Naive thymus-derived CD4-positive, alpha-beta T cell (primary cell): ENCODE measurements at regions not wholly inside any gene's neighbourhood (a gene's known extent, or its start where the extent isn't known, plus 50 kb on each side); places are given as distances from the start of the nearest gene placed in this dataset.
A peak's percentile ranks its signal among the peaks of the same experiment; 100 is the strongest.

Source experiments
- ATAC-seq: fragments of 150-1000 bp; cut with Tn5 transposase; 2 replicates; pipeline ENCODE4 v1.10.0; 2021; ENCODE audit warnings: mild to moderate bottlenecking, moderate library complexity
- CTCF ChIA-PET: fragments of 350-600 bp; sonication (Branson Sonifier 250); formaldehyde crosslinking; loops from one replicate; lab custom pipeline; 2021; ENCODE audit warnings: antibody characterized with exemption; lab: Charles Lee
- POLR2A ChIA-PET: fragments of 350-600 bp; sonication (Branson Sonifier 250); formaldehyde crosslinking; loops from one replicate; lab custom pipeline; 2021; ENCODE audit warnings: antibody characterized with exemption, inconsistent platforms; lab: Charles Lee
- DNase-seq, 9 donors: peaks; one replicate each; pipeline versions ENCODE4 v3.0.0 to v3.0.0-alpha.2; 2020 to 2022; ENCODE audit warnings: mixed read lengths in 1 of 9
- H3K27ac ChIP-seq: one replicate; pipeline ENCODE4 v1.7.0; 2013; ENCODE audit warnings: mild to moderate bottlenecking, low read depth, low read length, moderate library complexity
- H3K27me3 ChIP-seq, 2 donors: one replicate each; pipeline ENCODE4 v1.7.0; 2013; ENCODE audit warnings: low read length in 2 of 2, mild to moderate bottlenecking in 2 of 2, moderate library complexity in 2 of 2; ENCODE audit not compliant: control insufficient read depth in 2 of 2, insufficient read depth in 2 of 2
- H3K36me3 ChIP-seq, 3 experiments: 1 replicate in 2 of 3; 2 replicates in 1 of 3; pipeline ENCODE4 v1.7.0; 2013; ENCODE audit warnings: low read length in 3 of 3, mild to moderate bottlenecking in 3 of 3, moderate library complexity in 1 of 3; ENCODE audit not compliant: insufficient read depth in 3 of 3, control insufficient read depth in 2 of 3
- H3K4me1 ChIP-seq, 2 donors: one replicate each; pipeline ENCODE4 v1.7.0; 2013; ENCODE audit warnings: low read length in 2 of 2, mild to moderate bottlenecking in 2 of 2, moderate library complexity in 1 of 2; ENCODE audit not compliant: control insufficient read depth in 2 of 2, insufficient read depth in 2 of 2
- H3K4me3 ChIP-seq: 2 replicates; pipeline ENCODE4 v1.7.0; 2013; ENCODE audit warnings: mild to moderate bottlenecking, low read length
- H3K9me3 ChIP-seq, 3 experiments: 1 replicate in 2 of 3; 2 replicates in 1 of 3; pipeline ENCODE4 v1.7.0; 2013; ENCODE audit warnings: low read length in 3 of 3; ENCODE audit not compliant: control insufficient read depth in 2 of 3
- H3K27ac Mint-ChIP-seq, 9 donors: one replicate each; pipeline ENCODE4 v1.8.0; 2020 to 2022; ENCODE audit warnings: mixed read lengths in 9 of 9, mild to moderate bottlenecking in 8 of 9, moderate library complexity in 5 of 9, inconsistent platforms in 2 of 9
- H3K27me3 Mint-ChIP-seq, 5 donors: one replicate each; pipeline ENCODE4 v1.8.0; 2021 to 2022; ENCODE audit warnings: mixed read lengths in 5 of 5, mild to moderate bottlenecking in 1 of 5
- H3K36me3 Mint-ChIP-seq, 5 donors: one replicate each; pipeline ENCODE4 v1.8.0; 2020 to 2022; ENCODE audit warnings: mixed read lengths in 5 of 5, mild to moderate bottlenecking in 3 of 5, inconsistent platforms in 1 of 5
- H3K4me1 Mint-ChIP-seq, 7 donors: one replicate each; pipeline ENCODE4 v1.8.0; 2020 to 2022; ENCODE audit warnings: mixed read lengths in 7 of 7, mild to moderate bottlenecking in 3 of 7, inconsistent platforms in 1 of 7
- H3K4me3 Mint-ChIP-seq, 10 donors: one replicate each; pipeline ENCODE4 v1.8.0; 2020 to 2022; ENCODE audit warnings: mild to moderate bottlenecking in 10 of 10, mixed read lengths in 10 of 10, moderate library complexity in 6 of 10, inconsistent platforms in 2 of 10
- H3K9me3 Mint-ChIP-seq, 11 donors: one replicate each; pipeline ENCODE4 v1.8.0; 2020 to 2022; ENCODE audit warnings: mixed read lengths in 11 of 11, mild to moderate bottlenecking in 4 of 11, inconsistent platforms in 1 of 11, moderate library complexity in 1 of 11
- intact Hi-C, 2 donors: fragments of 100-400 bp; cut with micrococcal nuclease; formaldehyde crosslinking; loops; one replicate each; pipeline ENCODE4 v1.15.1; 2023

- H3K4me3 ChIP-seq = no peak overlapping the region
- H3K9me3 ChIP-seq = no peaks in the 10 kb centered on the region
- Mint-ChIP-seq H3K4me1 (no peaks in the 10 kb centered on the region), H3K27me3 (no peaks in the 10 kb centered on the region), H3K27ac (no peak overlapping the region), H3K9me3 (peaks cover 2 to 36% (median 17%) of the 10 kb centered on the region in 11 donors), H3K36me3 (peaks cover 0 to 3% (median 0%) of the 10 kb centered on the region in 5 donors), H3K4me3 (no peak overlapping the region)
- no peaks in the 10 kb centered on the region for H3K4me1 ChIP-seq
- ATAC-seq (no peak), DNase-seq (no peak)
- ChIA-PET CTCF (no interaction called here), POLR2A (no interaction called here)
- H3K27me3 ChIP-seq = no peaks in the 10 kb centered on the region
- H3K27ac ChIP-seq = no peak overlapping the region
- no peaks in the 10 kb centered on the region for H3K36me3 ChIP-seq
- intact Hi-C loops = no loop called here
These were observed 957.5 kb upstream of the CDH9 start for GRCh38 chr5:27995867-27996266.

GRCh38 chr5:27978322-27978721 lies 939.9 kb upstream of the CDH9 start:
- H3K9me3 Mint-ChIP-seq = peaks cover 0 to 49% (median 16%) of the 10 kb centered on the region in 11 donors

GRCh38 chr5:27969157-27969556 lies 930.8 kb upstream of the CDH9 start:
- H3K4me1 Mint-ChIP-seq = no peaks in the 10 kb centered on the region
- POLR2A ChIA-PET = no interaction called here

More at GRCh38 chr5:27978322-27978721, 939.9 kb upstream of the CDH9 start:
- Histone ChIP-seq H3K36me3 (no peaks in the 10 kb centered on the region), H3K27ac (no peak overlapping the region), H3K9me3 (no peaks in the 10 kb centered on the region), H3K4me3 (no peak overlapping the region), H3K27me3 (no peaks in the 10 kb centered on the region), H3K4me1 (no peaks in the 10 kb centered on the region)
- no peak for ATAC-seq
- H3K27me3 Mint-ChIP-seq = no peaks in the 10 kb centered on the region
- no peak for DNase-seq
- no peak overlapping the region for H3K4me3 Mint-ChIP-seq
- intact Hi-C loops = no loop called here
- ChIA-PET POLR2A (no interaction called here), CTCF (no interaction called here)
- H3K27ac Mint-ChIP-seq = no peak overlapping the region
- H3K4me1 Mint-ChIP-seq = no peaks in the 10 kb centered on the region
- no peaks in the 10 kb centered on the region for H3K36me3 Mint-ChIP-seq

GRCh38 chr5:27963050-27963783 lies 924.8 kb upstream of the CDH9 start:
- DNase-seq (no peak), ATAC-seq (no peak)
- H3K36me3 Mint-ChIP-seq = no peaks in the 10 kb centered on the region
- no peaks in the 10 kb centered on the region for H3K27me3 Mint-ChIP-seq
- ChIA-PET CTCF (no interaction called here), POLR2A (no interaction called here)
- H3K27ac Mint-ChIP-seq = no peak overlapping the region
- H3K9me3 Mint-ChIP-seq = peaks cover 8 to 50% (median 20%) of the 10 kb centered on the region in 11 donors
- no peak overlapping the region for H3K4me3 Mint-ChIP-seq
- no peak overlapping the region for H3K27ac ChIP-seq
- H3K36me3 ChIP-seq = no peaks in the 10 kb centered on the region
- no peaks in the 10 kb centered on the region for H3K9me3 ChIP-seq
- no peak overlapping the region for H3K4me3 ChIP-seq
- H3K27me3 ChIP-seq = no peaks in the 10 kb centered on the region
- intact Hi-C loops = no loop called here
- no peaks in the 10 kb centered on the region for H3K4me1 Mint-ChIP-seq
- H3K4me1 ChIP-seq = no peaks in the 10 kb centered on the region

More at GRCh38 chr5:27969157-27969556, 930.8 kb upstream of the CDH9 start:
- no peaks in the 10 kb centered on the region for H3K9me3 ChIP-seq
- Mint-ChIP-seq H3K4me3 (no peak overlapping the region), H3K27ac (no peak overlapping the region), H3K36me3 (no peaks in the 10 kb centered on the region), H3K27me3 (no peaks in the 10 kb centered on the region), H3K9me3 (peaks cover 0 to 31% (median 11%) of the 10 kb centered on the region in 11 donors)
- H3K27ac ChIP-seq = no peak overlapping the region
- H3K4me1 ChIP-seq = no peaks in the 10 kb centered on the region
- intact Hi-C loops = no loop called here
- no peak for ATAC-seq
- H3K4me3 ChIP-seq = no peak overlapping the region
- CTCF ChIA-PET = no interaction called here
- no peak for DNase-seq
- no peaks in the 10 kb centered on the region for H3K27me3 ChIP-seq
- no peaks in the 10 kb centered on the region for H3K36me3 ChIP-seq

- Histone ChIP-seq H3K27me3 (no peaks in the 10 kb centered on the region), H3K9me3 (no peaks in the 10 kb centered on the region), H3K36me3 (no peaks in the 10 kb centered on the region), H3K27ac (no peak overlapping the region), H3K4me1 (no peaks in the 10 kb centered on the region), H3K4me3 (no peak overlapping the region)
- Mint-ChIP-seq H3K9me3 (peaks cover 8 to 58% (median 25%) of the 10 kb centered on the region in 11 donors), H3K4me3 (no peak overlapping the region), H3K27me3 (no peaks in the 10 kb centered on the region), H3K4me1 (peaks cover 0 to under 1% (median 0%) of the 10 kb centered on the region in 7 donors), H3K36me3 (no peaks in the 10 kb centered on the region), H3K27ac (no peak overlapping the region)
- DNase-seq (no peak), ATAC-seq (no peak)
- intact Hi-C loops = no loop called here
- POLR2A ChIA-PET = no interaction called here
- CTCF ChIA-PET = no interaction called here
These were observed 923.8 kb upstream of the CDH9 start for GRCh38 chr5:27962198-27962597.

- no peaks in the 10 kb centered on the region for H3K27me3 Mint-ChIP-seq
- Histone ChIP-seq H3K27ac (no peak overlapping the region), H3K9me3 (no peaks in the 10 kb centered on the region), H3K36me3 (no peaks in the 10 kb centered on the region), H3K4me3 (no peak overlapping the region), H3K27me3 (no peaks in the 10 kb centered on the region), H3K4me1 (no peaks in the 10 kb centered on the region)
- no peak overlapping the region for H3K4me3 Mint-ChIP-seq
- ATAC-seq (no peak), DNase-seq (no peak)
- intact Hi-C loops = no loop called here
- POLR2A ChIA-PET = no interaction called here
- peaks cover 0 to 17% (median 4%) of the 10 kb centered on the region in 11 donors for H3K9me3 Mint-ChIP-seq
- H3K4me1 Mint-ChIP-seq = no peaks in the 10 kb centered on the region
- no peak overlapping the region for H3K27ac Mint-ChIP-seq
- CTCF ChIA-PET = no interaction called here
- no peaks in the 10 kb centered on the region for H3K36me3 Mint-ChIP-seq
These were observed 908.7 kb upstream of the CDH9 start for GRCh38 chr5:27947088-27947487.

GRCh38 chr5:27944471-27944870 lies 906.1 kb upstream of the CDH9 start:
- DNase-seq (no peak), ATAC-seq (no peak)
- Histone ChIP-seq H3K4me3 (no peak overlapping the region), H3K27ac (no peak overlapping the region), H3K27me3 (no peaks in the 10 kb centered on the region), H3K4me1 (no peaks in the 10 kb centered on the region), H3K9me3 (no peaks in the 10 kb centered on the region), H3K36me3 (no peaks in the 10 kb centered on the region)
- H3K9me3 Mint-ChIP-seq = peaks cover 0 to 17% (median 4%) of the 10 kb centered on the region in 11 donors
- no peaks in the 10 kb centered on the region for H3K36me3 Mint-ChIP-seq
- H3K27ac Mint-ChIP-seq = no peak overlapping the region
- ChIA-PET POLR2A (no interaction called here), CTCF (no interaction called here)
- peak overlapping the region in 1 of 10 donors; percentile 12 for H3K4me3 Mint-ChIP-seq
- intact Hi-C loops = no loop called here
- no peaks in the 10 kb centered on the region for H3K4me1 Mint-ChIP-seq
- H3K27me3 Mint-ChIP-seq = no peaks in the 10 kb centered on the region
